ENCODE measurements at regions not wholly inside any gene's neighbourhood (a gene's known extent, or its start where the extent isn't known, plus 50 kb on each side); places are given as distances from the start of the nearest gene placed in this dataset.
"Not testable (repeated sequence)": the region's sequence is repeated elsewhere in the genome, so short reads cannot be mapped to it uniquely, and the experiment has no call there.

- DNase-seq; H3K9me3 Mint-ChIP-seq; H3K4me1 Mint-ChIP-seq (ENCODE audit: low read depth); H3K27ac Mint-ChIP-seq; H3K4me3 Mint-ChIP-seq; H3K36me3 Mint-ChIP-seq (ENCODE audit: low read depth); H3K27me3 Mint-ChIP-seq: not testable (repeated sequence)
These were observed 845.1 kb downstream of the CDH18 start for GRCh38 chr5:19142713-19143414.

GRCh38 chr5:19143935-19144334 is 844.1 kb downstream of the CDH18 start:
- no peak for DNase-seq
- H3K4me1 Mint-ChIP-seq (ENCODE audit: low read depth) = no peaks in the 10 kb centered on the region
- H3K27me3 Mint-ChIP-seq = no peaks in the 10 kb centered on the region
- H3K27ac Mint-ChIP-seq = no peak overlapping the region
- H3K9me3 Mint-ChIP-seq = peaks cover 8% of the 10 kb centered on the region
- H3K4me3 Mint-ChIP-seq = no peak overlapping the region
- no peaks in the 10 kb centered on the region for H3K36me3 Mint-ChIP-seq (ENCODE audit: low read depth)

- Mint-ChIP-seq H3K36me3 (ENCODE audit: low read depth) (no peaks in the 10 kb centered on the region), H3K4me1 (ENCODE audit: low read depth) (no peaks in the 10 kb centered on the region), H3K9me3 (peaks cover 4% of the 10 kb centered on the region), H3K27ac (no peak overlapping the region), H3K27me3 (no peaks in the 10 kb centered on the region), H3K4me3 (no peak overlapping the region)
- DNase-seq = no peak
These were observed 818.6 kb downstream of the CDH18 start for GRCh38 chr5:19169426-19169825.

GRCh38 chr5:19172926-19173470 is 815.0 kb downstream of the CDH18 start:
- H3K27me3 Mint-ChIP-seq = no peaks in the 10 kb centered on the region
- no peaks in the 10 kb centered on the region for H3K4me1 Mint-ChIP-seq (ENCODE audit: low read depth)
- H3K27ac Mint-ChIP-seq = no peak overlapping the region
- DNase-seq = no peak
- H3K9me3 Mint-ChIP-seq = peaks cover 4% of the 10 kb centered on the region
- H3K36me3 Mint-ChIP-seq (ENCODE audit: low read depth) = no peaks in the 10 kb centered on the region
- no peak overlapping the region for H3K4me3 Mint-ChIP-seq

GRCh38 chr5:19175776-19176570 is 812.0 kb downstream of the CDH18 start:
- Mint-ChIP-seq H3K4me3 (no peak overlapping the region), H3K4me1 (ENCODE audit: low read depth) (no peaks in the 10 kb centered on the region), H3K27ac (no peak overlapping the region), H3K27me3 (no peaks in the 10 kb centered on the region), H3K36me3 (ENCODE audit: low read depth) (no peaks in the 10 kb centered on the region), H3K9me3 (peaks cover 2% of the 10 kb centered on the region)
- no peak for DNase-seq

GRCh38 chr5:19179571-19179970 is 808.4 kb downstream of the CDH18 start:
- Mint-ChIP-seq H3K4me1 (ENCODE audit: low read depth) (no peaks in the 10 kb centered on the region), H3K4me3 (no peak overlapping the region), H3K36me3 (ENCODE audit: low read depth) (no peaks in the 10 kb centered on the region), H3K27ac (no peak overlapping the region), H3K27me3 (no peaks in the 10 kb centered on the region), H3K9me3 (no peaks in the 10 kb centered on the region)
- DNase-seq = no peak

- Mint-ChIP-seq H3K4me3 (no peak overlapping the region), H3K36me3 (ENCODE audit: low read depth) (no peaks in the 10 kb centered on the region), H3K9me3 (peaks cover 18% of the 10 kb centered on the region), H3K27me3 (no peaks in the 10 kb centered on the region), H3K27ac (no peak overlapping the region), H3K4me1 (ENCODE audit: low read depth) (no peaks in the 10 kb centered on the region)
- DNase-seq = no peak
These were observed 798.8 kb downstream of the CDH18 start for GRCh38 chr5:19189176-19189575.

- DNase-seq = no peak
- H3K4me3 Mint-ChIP-seq = no peak overlapping the region
- H3K27ac Mint-ChIP-seq = no peak overlapping the region
- no peaks in the 10 kb centered on the region for H3K36me3 Mint-ChIP-seq (ENCODE audit: low read depth)
- H3K4me1 Mint-ChIP-seq (ENCODE audit: low read depth) = no peaks in the 10 kb centered on the region
- no peaks in the 10 kb centered on the region for H3K27me3 Mint-ChIP-seq
- H3K9me3 Mint-ChIP-seq = peaks cover 11% of the 10 kb centered on the region
These were observed 794.4 kb downstream of the CDH18 start for GRCh38 chr5:19193631-19194030.

GRCh38 chr5:19196631-19197030 is 791.4 kb downstream of the CDH18 start:
- Mint-ChIP-seq H3K4me3 (no peak overlapping the region), H3K27me3 (no peaks in the 10 kb centered on the region), H3K27ac (no peak overlapping the region), H3K9me3 (peaks cover 11% of the 10 kb centered on the region), H3K36me3 (ENCODE audit: low read depth) (no peaks in the 10 kb centered on the region), H3K4me1 (ENCODE audit: low read depth) (no peaks in the 10 kb centered on the region)
- no peak for DNase-seq

GRCh38 chr5:19200251-19200650 is 787.7 kb downstream of the CDH18 start:
- H3K36me3 Mint-ChIP-seq (ENCODE audit: low read depth) = no peaks in the 10 kb centered on the region
- no peak overlapping the region for H3K4me3 Mint-ChIP-seq
- no peaks in the 10 kb centered on the region for H3K27me3 Mint-ChIP-seq
- peaks cover 12% of the 10 kb centered on the region for H3K9me3 Mint-ChIP-seq
- H3K4me1 Mint-ChIP-seq (ENCODE audit: low read depth) = no peaks in the 10 kb centered on the region
- no peak for DNase-seq
- no peak overlapping the region for H3K27ac Mint-ChIP-seq

GRCh38 chr5:19208397-19208796 is 779.6 kb downstream of the CDH18 start:
- no peak for DNase-seq
- H3K4me3 Mint-ChIP-seq = no peak overlapping the region
- H3K36me3 Mint-ChIP-seq (ENCODE audit: low read depth) = no peaks in the 10 kb centered on the region
- H3K27me3 Mint-ChIP-seq = no peaks in the 10 kb centered on the region
- H3K27ac Mint-ChIP-seq = no peak overlapping the region
- peaks cover 31% of the 10 kb centered on the region for H3K9me3 Mint-ChIP-seq
- H3K4me1 Mint-ChIP-seq (ENCODE audit: low read depth) = no peaks in the 10 kb centered on the region

- H3K9me3 Mint-ChIP-seq = peaks cover 25% of the 10 kb centered on the region
These were observed 777.1 kb downstream of the CDH18 start for GRCh38 chr5:19210886-19211285.

GRCh38 chr5:19229179-19229835 is 758.7 kb downstream of the CDH18 start:
- H3K9me3 Mint-ChIP-seq = peaks cover 15% of the 10 kb centered on the region
- no peaks in the 10 kb centered on the region for H3K27me3 Mint-ChIP-seq
- H3K4me3 Mint-ChIP-seq = no peak overlapping the region
- no peak for DNase-seq
- no peaks in the 10 kb centered on the region for H3K4me1 Mint-ChIP-seq (ENCODE audit: low read depth)
- no peak overlapping the region for H3K27ac Mint-ChIP-seq
- H3K36me3 Mint-ChIP-seq (ENCODE audit: low read depth) = no peaks in the 10 kb centered on the region

More at GRCh38 chr5:19210886-19211285, 777.1 kb downstream of the CDH18 start:
- Mint-ChIP-seq H3K4me1 (ENCODE audit: low read depth) (no peaks in the 10 kb centered on the region), H3K27me3 (no peaks in the 10 kb centered on the region), H3K36me3 (ENCODE audit: low read depth) (no peaks in the 10 kb centered on the region), H3K4me3 (no peak overlapping the region), H3K27ac (no peak overlapping the region)
- no peak for DNase-seq

GRCh38 chr5:19233573-19233972 is 754.4 kb downstream of the CDH18 start:
- no peak overlapping the region for H3K4me3 Mint-ChIP-seq
- H3K4me1 Mint-ChIP-seq (ENCODE audit: low read depth) = no peaks in the 10 kb centered on the region
- H3K36me3 Mint-ChIP-seq (ENCODE audit: low read depth) = no peaks in the 10 kb centered on the region
- peaks cover 18% of the 10 kb centered on the region for H3K9me3 Mint-ChIP-seq
- no peak for DNase-seq
- H3K27ac Mint-ChIP-seq = no peak overlapping the region
- H3K27me3 Mint-ChIP-seq = no peaks in the 10 kb centered on the region

Data from activated T-cell treated with anti-CD3 and anti-CD28 coated beads, Interleukin-2, amount 50 U/mL, for 24 hours (primary cell).